HG03457 (cell line): ENCODE measurements at regions not wholly inside any gene's neighbourhood (a gene's known extent, or its start where the extent isn't known, plus 50 kb on each side); places are given as distances from the start of the nearest gene placed in this dataset.

Experiments
- ATAC-seq: cut with Tn5 transposase; IDR thresholded peaks from one replicate; pipeline ENCODE4 v1.9.1; 2021; ENCODE audit warnings: moderate number of reproducible peaks; ENCODE audit not compliant: unreplicated experiment

DNA sequence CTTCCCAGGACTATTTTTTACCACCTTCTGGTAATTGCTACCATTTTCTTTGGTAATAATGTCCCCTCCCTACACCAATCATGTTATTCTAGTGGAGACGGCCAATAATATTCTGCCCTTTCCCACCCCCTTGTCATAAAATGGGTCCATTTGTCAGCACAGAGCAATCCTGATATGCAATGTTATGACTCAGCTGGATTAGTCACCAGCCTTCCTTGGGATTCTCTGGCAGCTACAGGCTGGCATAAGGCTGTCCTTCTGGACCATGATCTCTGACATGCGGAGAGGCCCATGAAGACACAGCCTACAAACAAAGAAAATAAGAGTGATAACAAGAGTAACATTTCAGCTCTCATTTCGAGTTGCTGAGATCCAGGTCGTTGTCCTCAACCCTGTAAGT is 222.0 kb upstream of the CPNE8 start:
- ATAC-seq = no peak

- ATAC-seq = no peak
These were observed 220.2 kb upstream of the CPNE8 start for GRCh38 chr12:39125566-39125965.

DNA sequence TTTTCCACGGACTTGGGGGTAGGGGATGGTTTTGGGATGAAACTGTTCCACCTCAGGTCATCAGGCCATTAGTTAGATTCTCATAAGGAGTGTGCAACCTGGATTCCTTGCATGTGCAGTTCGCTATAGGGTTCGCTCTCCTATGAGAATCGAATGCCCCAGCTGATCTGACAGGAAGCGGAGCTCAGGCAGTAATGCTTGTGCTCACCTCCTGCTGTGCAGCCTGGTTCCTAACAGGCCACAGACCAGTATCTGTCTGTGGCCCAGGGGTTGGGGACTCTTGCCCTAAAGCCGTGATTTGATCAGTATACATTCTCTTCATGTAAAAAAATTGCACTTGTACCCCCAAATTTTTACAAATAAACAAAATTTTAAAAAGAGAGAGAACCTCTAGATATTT is 219.4 kb upstream of the CPNE8 start:
- ATAC-seq = no peak

- no peak for ATAC-seq
These were observed 218.3 kb upstream of the CPNE8 start for GRCh38 chr12:39123580-39124253.

DNA sequence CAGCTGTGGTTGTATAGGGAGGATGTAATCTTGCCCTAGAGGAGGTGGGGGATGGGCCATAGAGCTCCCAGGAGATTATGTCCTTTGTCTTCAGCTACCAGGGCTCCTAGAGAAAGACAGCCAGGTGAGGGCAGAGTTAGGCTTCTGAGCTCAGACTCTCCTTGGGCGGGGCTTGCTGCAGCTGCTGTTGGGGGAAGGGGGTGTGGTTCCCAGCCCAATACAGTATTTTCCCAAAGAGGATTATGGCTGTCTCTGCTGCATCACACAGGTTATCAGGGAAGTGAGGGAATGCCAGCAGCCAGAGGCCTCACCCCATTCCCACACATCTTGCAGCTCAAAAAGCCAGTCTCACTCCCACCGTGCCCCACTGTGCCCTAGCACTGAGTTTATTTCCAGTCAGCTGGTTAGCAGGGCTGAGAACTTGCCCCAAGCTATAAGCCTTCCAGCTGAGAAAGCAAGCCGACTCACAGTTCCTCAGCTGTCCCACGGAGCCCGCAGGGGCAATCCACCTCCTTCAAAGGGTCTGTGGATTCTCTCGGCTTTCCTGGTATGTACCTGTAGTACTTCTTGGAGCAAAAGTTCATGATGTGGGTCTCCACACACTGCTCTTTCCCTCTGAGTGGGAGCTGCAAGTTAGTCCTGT is 217.3 kb upstream of the CPNE8 start:
- no peak for ATAC-seq

GRCh38 chr12:39116861-39117260 is 211.5 kb upstream of the CPNE8 start:
- no peak for ATAC-seq

DNA sequence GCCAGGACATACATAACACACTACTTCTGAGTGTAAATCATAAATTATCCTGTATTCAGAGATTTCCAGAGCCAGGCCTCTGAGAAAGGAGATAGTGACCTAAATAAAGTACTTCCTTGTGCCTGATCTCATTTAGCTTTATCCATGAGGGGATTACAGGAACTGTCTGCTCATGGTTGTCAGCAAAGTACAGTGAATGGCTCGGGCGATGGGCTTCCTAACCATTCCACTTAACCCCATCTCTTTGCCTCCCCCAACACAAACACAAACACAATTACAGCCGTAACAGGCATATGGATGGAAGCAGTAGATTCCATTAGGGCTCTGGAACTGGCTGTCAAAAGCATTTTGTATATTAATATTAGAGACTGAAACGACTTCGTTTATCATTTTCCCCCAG is 206.7 kb upstream of the CPNE8 start:
- ATAC-seq = no peak

- ATAC-seq = no peak
These were observed 199.7 kb upstream of the CPNE8 start for GRCh38 chr12:39105111-39105510.

- peak; percentile 93 for ATAC-seq
These were observed 198.3 kb upstream of the CPNE8 start for GRCh38 chr12:39103552-39104165.

DNA sequence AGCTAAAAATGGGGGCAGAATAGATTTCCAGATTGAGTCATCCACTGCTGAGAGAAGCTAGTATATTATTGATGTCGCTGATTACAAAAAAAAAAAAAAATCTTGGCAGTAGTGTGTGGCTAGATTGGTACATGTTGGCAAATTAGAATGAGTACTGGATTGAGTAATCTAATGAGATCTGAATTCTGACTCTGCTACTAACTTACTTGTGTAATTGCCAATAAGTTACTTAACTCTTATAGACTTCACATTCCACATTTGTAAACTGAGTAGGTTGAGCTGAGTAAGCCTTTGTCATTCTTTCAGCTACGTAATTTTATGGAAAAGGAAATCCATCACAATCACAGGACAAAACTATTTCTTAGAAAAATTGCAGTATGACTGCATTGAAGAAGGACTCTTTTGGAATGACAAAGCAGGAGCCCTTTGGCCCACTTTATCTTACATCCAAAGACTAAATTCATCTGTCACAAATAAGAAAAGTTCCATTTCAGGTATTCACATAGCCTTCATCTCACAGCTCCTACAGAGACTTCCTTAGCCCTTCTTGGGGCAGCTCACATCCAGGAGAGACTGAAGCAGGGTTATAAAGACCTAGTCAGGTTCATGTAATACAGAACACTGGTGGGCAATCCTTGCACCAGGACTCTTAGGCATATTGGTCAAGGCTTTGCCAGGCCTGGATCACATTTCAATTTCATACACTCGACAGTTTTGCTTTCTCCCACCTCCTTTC is 197.3 kb upstream of the CPNE8 start:
- no peak for ATAC-seq

- ATAC-seq = no peak
These were observed 190.4 kb upstream of the CPNE8 start for GRCh38 chr12:39095636-39096330.

DNA sequence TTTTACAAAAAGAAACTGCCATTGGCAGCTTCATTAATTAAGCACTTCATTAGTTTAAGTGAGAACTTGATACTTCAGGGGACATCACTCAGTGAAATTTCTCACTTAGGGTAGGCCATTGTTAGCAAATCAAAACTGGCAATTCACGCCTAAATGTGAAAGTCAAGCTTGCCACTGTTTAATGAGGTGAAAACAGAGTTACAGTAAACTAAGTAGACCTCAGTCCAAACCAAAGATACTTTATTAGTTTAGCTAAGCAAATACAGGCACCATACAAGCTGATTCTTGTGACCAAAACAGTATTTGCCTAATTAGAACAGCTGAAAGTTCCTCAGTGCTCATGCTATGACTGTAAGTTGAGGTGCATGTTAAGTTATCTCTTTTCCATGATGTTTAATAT is 176.5 kb upstream of the CPNE8 start:
- no peak for ATAC-seq

GRCh38 chr12:39077226-39077625 is 171.8 kb upstream of the CPNE8 start:
- no peak for ATAC-seq

GRCh38 chr12:39074063-39074462 is 168.7 kb upstream of the CPNE8 start:
- ATAC-seq = no peak

DNA sequence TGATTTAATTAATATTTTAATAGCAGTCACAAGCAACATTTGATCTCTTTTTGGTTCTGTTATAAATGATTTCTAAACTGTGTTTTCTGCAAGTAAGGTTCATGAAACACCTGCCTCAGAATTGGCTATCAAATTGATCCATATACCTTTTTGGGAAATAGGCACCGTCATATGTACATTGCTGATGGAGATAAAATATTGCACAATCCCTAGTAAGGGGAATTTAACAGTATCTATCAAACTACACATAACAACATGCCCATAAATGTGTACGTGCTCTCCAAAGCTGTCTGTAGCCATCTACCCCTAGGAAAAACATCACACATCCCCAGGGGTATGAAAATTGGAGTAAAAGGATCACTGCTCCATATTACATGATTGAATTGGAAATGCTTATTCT is 167.3 kb upstream of the CPNE8 start:
- no peak for ATAC-seq

- no peak for ATAC-seq
These were observed 166.2 kb upstream of the CPNE8 start for GRCh38 chr12:39071611-39072010.

DNA sequence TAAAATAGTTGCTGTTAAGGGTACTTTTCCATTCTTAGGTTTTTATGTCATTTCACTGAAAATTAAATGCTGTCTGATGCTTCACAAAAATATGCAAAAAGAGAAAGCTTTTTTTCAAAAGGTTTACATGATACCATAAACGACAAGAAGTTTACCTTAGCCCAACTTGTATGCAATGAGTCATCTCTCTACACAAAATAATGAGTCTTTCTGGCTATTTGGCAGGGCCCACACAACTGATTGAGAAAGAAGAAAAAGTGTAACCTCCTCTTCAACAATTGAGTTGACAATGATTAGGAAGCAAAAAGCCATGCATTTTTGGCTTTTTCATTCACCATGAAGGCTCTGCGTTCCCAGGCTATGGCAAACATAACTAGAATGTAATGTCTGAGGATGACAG is 165.4 kb upstream of the CPNE8 start:
- ATAC-seq = no peak

- no peak for ATAC-seq
These were observed 160.1 kb upstream of the CPNE8 start for GRCh38 chr12:39065455-39065854.

GRCh38 chr12:39064708-39065107 is 159.3 kb upstream of the CPNE8 start:
- no peak for ATAC-seq

DNA sequence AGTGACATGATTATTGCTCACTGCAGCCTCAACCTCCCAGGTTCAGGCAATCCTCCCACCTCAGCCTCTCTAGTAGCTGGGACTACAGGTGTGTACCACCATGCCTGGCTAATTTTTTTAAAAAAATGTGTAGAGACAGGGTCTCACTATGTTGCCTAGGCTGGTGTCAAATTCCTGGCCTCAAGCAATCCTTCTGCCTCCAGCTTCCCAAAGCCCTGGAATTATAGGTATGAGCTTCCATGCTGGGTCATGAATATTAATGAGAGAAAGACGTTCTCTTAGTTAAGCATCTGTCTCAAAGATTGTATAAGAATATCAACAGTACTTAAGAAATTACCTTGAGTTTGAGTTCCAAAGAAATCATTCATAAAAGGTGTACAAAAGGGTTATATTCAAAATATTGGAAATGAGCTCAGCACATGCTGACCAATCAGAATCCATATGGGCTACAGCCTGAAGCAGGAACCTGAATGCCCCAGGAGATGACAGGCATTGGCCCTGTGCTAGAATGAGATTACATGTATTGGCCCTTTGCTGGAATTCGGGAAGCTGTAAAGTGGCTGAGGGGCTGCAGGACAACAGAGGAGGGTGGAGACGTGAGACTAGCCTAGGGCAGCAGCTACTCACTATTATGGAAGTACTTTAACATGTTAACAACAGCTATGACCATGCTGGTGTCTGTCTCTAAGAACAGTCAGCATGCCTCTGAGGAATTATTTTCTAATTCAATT is 157.0 kb upstream of the CPNE8 start:
- no peak for ATAC-seq

DNA sequence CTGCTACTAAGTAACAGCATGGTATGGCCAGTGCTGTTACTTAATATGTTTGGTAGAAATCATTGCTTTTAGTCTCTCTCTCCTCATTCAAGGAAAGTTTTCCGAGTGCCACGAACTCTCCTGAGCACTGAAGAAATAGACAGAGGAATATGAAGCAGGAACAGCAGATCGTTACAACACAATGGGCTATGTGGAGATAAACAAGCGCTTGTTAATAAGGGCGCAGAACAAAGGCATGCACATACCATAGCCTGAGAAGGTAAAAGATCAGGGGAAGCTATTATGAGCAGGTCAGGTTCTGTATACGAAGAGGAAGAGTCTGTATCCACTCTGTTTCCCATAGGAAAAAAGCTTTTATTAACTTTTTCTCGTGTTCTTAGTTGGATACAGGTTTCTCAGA is 156.2 kb upstream of the CPNE8 start:
- no peak for ATAC-seq
